Neural cell (in vitro differentiated cells): ENCODE measurements at regions not wholly inside any gene's neighbourhood (a gene's known extent, or its start where the extent isn't known, plus 50 kb on each side); places are given as distances from the start of the nearest gene placed in this dataset.
"Not testable (repeated sequence)": the region's sequence is repeated elsewhere in the genome, so short reads cannot be mapped to it uniquely, and the experiment has no call there.

Experiments used
- EP300 ChIP-seq: fragments of 450-650 bp; conservative IDR thresholded peaks from 2 replicates; pipeline ENCODE4 v1.6.1; 2014; ENCODE audit warnings: antibody characterized with exemption, mild to moderate bottlenecking, moderate library complexity; ENCODE audit not compliant: poor library complexity, severe bottlenecking
- POLR2AphosphoS5 ChIP-seq: IDR thresholded peaks from 2 replicates; pipeline ENCODE4 v1.6.1; 2012
- RAD21 ChIP-seq: fragments of 450-650 bp; conservative IDR thresholded peaks from 2 replicates; pipeline ENCODE4 v1.6.1; 2014; ENCODE audit warnings: antibody characterized with exemption, mild to moderate bottlenecking, moderate library complexity
- TAF1 ChIP-seq: IDR thresholded peaks from 2 replicates; pipeline ENCODE4 v1.6.1; 2012; ENCODE audit warnings: low read depth
- TF ChIP-seq, protein P1 (sequence below): fragments of 450-650 bp; IDR thresholded peaks from 2 replicates; pipeline ENCODE4 v1.5.1; 2014; ENCODE audit warnings: antibody characterized with exemption, mild to moderate bottlenecking, moderate library complexity; ENCODE audit not compliant: poor library complexity, severe bottlenecking

DNA sequence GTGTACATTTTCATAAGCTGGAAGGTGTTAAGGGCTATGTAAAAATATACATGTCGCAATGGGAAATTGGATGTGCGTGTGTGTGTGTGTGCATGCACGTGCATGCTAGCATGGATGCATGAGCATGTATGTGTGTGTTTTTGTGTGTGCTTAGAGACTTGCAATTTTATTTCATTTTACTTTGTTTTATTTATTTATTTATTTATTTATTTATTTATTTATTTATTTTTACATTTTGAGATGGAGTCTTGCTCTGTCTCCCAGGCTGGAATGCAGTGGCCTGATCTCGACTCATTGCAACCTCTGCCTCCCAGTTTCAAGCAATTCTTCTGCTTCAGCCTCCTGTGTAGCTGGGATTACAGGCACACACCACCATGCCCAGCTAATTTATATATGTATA is 50.4 kb upstream of the CDH9 start:
- TF ChIP-seq, protein P1, sequence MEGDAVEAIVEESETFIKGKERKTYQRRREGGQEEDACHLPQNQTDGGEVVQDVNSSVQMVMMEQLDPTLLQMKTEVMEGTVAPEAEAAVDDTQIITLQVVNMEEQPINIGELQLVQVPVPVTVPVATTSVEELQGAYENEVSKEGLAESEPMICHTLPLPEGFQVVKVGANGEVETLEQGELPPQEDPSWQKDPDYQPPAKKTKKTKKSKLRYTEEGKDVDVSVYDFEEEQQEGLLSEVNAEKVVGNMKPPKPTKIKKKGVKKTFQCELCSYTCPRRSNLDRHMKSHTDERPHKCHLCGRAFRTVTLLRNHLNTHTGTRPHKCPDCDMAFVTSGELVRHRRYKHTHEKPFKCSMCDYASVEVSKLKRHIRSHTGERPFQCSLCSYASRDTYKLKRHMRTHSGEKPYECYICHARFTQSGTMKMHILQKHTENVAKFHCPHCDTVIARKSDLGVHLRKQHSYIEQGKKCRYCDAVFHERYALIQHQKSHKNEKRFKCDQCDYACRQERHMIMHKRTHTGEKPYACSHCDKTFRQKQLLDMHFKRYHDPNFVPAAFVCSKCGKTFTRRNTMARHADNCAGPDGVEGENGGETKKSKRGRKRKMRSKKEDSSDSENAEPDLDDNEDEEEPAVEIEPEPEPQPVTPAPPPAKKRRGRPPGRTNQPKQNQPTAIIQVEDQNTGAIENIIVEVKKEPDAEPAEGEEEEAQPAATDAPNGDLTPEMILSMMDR: not testable (repeated sequence)
- not testable (repeated sequence) for TF ChIP-seq POLR2AphosphoS5, RAD21, EP300, TAF1
